ENCODE measurements at regions not wholly inside any gene's neighbourhood (a gene's known extent, or its start where the extent isn't known, plus 50 kb on each side); places are given as distances from the start of the nearest gene placed in this dataset.

DNA sequence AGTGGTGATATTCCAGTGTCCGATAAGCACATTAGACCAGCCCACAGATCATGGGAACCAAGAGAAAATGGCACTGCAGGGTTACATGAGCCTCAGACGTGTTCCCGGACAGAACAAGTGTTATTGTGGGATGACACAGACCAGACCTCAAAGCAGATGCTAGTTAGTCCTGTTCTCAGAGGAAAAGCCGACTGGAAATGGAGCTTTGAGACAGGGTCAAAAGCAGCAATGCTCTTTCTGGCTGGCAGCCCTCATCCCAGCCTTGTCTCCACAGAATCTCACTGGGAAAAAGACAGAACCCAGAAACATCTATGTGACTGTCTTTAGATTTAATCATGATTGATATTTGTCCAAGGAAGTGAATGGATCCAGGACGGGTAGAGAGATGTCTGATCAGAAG lies 506.8 kb downstream of the INSC start:
- POLR2A ChIA-PET: no interaction called here
- CTCF ChIA-PET: interaction anchor here (1.2 kb wide), 1 partner anchor 8 kb away, joined by 3 read pairs; no protein-coding TSS in a partner anchor
- Mint-ChIP-seq H3K27ac (no peak overlapping the region), H3K27me3 (no peaks in the 10 kb centered on the region), H3K36me3 (ENCODE audit: low read depth) (no peaks in the 10 kb centered on the region), H3K4me1 (no peaks in the 10 kb centered on the region), H3K9me3 (no peaks in the 10 kb centered on the region), H3K4me3 (no peak overlapping the region)
- DNase-seq: no peak

GRCh38 chr11:15622231-15622890 lies 507.6 kb downstream of the INSC start:
- Mint-ChIP-seq H3K4me1 (no peaks in the 10 kb centered on the region), H3K9me3 (no peaks in the 10 kb centered on the region), H3K27ac (no peak overlapping the region), H3K4me3 (no peak overlapping the region), H3K36me3 (ENCODE audit: low read depth) (no peaks in the 10 kb centered on the region), H3K27me3 (no peaks in the 10 kb centered on the region)
- ChIA-PET POLR2A (no interaction called here), CTCF (interaction anchor here (1.2 kb wide), 1 partner anchor 7 kb away, joined by 3 read pairs; no protein-coding TSS in a partner anchor)
- no peak for DNase-seq

- ChIA-PET POLR2A (no interaction called here), CTCF (interaction anchor here (0.8 kb wide), 1 partner anchor 25 kb away, joined by 3 read pairs; no protein-coding TSS in a partner anchor)
- Mint-ChIP-seq H3K36me3 (ENCODE audit: low read depth) (no peaks in the 10 kb centered on the region), H3K4me3 (no peak overlapping the region), H3K27ac (no peak overlapping the region), H3K27me3 (no peaks in the 10 kb centered on the region), H3K4me1 (no peaks in the 10 kb centered on the region), H3K9me3 (no peaks in the 10 kb centered on the region)
- DNase-seq: no peak
Observed at GRCh38 chr11:15624701-15625100, 510.0 kb downstream of the INSC start.

DNA sequence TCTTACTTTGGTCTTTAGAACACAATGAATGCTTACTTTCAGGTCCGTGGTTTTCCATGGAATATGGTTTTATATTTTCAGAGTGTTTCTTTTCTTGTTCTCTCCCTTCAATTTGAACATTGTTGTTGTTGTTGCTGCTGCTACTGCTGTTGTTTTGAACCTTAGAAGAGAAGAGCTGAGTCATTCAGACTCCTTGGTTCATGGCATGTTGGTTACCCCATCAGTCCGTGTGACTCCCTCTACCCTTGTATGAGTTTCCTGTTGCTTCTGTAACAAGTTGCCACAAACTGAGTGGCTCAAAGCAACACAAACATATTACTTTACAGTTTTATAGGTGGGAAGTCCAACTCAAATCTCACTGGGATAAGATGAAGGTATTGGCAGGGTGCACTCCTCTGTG lies 511.0 kb downstream of the INSC start:
- no peak overlapping the region for H3K4me3 Mint-ChIP-seq
- H3K4me1 Mint-ChIP-seq: no peaks in the 10 kb centered on the region
- POLR2A ChIA-PET: no interaction called here
- H3K27me3 Mint-ChIP-seq: no peaks in the 10 kb centered on the region
- no peaks in the 10 kb centered on the region for H3K36me3 Mint-ChIP-seq (ENCODE audit: low read depth)
- H3K9me3 Mint-ChIP-seq: no peaks in the 10 kb centered on the region
- CTCF ChIA-PET: no interaction called here
- no peak overlapping the region for H3K27ac Mint-ChIP-seq
- no peak for DNase-seq

GRCh38 chr11:15627560-15627959 lies 512.8 kb downstream of the INSC start:
- CTCF ChIA-PET: no interaction called here
- no peaks in the 10 kb centered on the region for H3K36me3 Mint-ChIP-seq (ENCODE audit: low read depth)
- POLR2A ChIA-PET: no interaction called here
- H3K4me1 Mint-ChIP-seq: no peaks in the 10 kb centered on the region
- no peaks in the 10 kb centered on the region for H3K9me3 Mint-ChIP-seq
- no peak overlapping the region for H3K4me3 Mint-ChIP-seq
- H3K27ac Mint-ChIP-seq: no peak overlapping the region
- no peaks in the 10 kb centered on the region for H3K27me3 Mint-ChIP-seq
- no peak for DNase-seq

- H3K27ac Mint-ChIP-seq: no peak overlapping the region
- no peaks in the 10 kb centered on the region for H3K9me3 Mint-ChIP-seq
- ChIA-PET CTCF (interaction anchor here (0.7 to 2.2 kb wide), 3 partner anchors 8 to 56 kb away, joined by 3 to 9 read pairs (median 3); no protein-coding TSS in a partner anchor), POLR2A (no interaction called here)
- no peaks in the 10 kb centered on the region for H3K36me3 Mint-ChIP-seq (ENCODE audit: low read depth)
- no peak for DNase-seq
- H3K4me3 Mint-ChIP-seq: no peak overlapping the region
- no peaks in the 10 kb centered on the region for H3K4me1 Mint-ChIP-seq
- H3K27me3 Mint-ChIP-seq: no peaks in the 10 kb centered on the region
Observed at GRCh38 chr11:15629690-15630321, 515.1 kb downstream of the INSC start.

GRCh38 chr11:15630896-15631295 lies 516.2 kb downstream of the INSC start:
- DNase-seq: no peak
- H3K27me3 Mint-ChIP-seq: no peaks in the 10 kb centered on the region
- H3K9me3 Mint-ChIP-seq: no peaks in the 10 kb centered on the region
- no peak overlapping the region for H3K27ac Mint-ChIP-seq
- no peak overlapping the region for H3K4me3 Mint-ChIP-seq
- ChIA-PET POLR2A (no interaction called here), CTCF (interaction anchor here (2.2 kb wide), 1 partner anchor 19 kb away, joined by 9 read pairs; no protein-coding TSS in a partner anchor)
- H3K4me1 Mint-ChIP-seq: no peaks in the 10 kb centered on the region
- H3K36me3 Mint-ChIP-seq (ENCODE audit: low read depth): no peaks in the 10 kb centered on the region

DNA sequence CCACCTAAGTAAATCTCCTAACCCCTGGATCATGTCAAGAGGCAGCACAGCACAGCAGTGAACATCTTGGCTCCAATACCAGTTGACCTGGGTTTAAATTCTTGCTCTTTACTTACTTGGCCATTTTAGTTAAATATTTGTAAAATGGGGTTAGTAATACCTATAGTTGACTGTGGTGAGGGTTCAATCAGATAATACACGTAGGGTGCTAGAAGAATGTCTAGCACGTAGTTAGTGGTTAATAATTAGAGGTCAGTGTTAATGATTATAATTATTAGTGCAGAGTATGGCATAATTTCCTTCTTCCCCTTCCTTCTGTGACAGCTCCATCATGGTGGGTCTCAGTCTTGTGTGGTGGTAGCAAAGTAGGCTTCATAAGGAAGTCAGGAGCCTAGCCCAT lies 520.8 kb downstream of the INSC start:
- no peaks in the 10 kb centered on the region for H3K27me3 Mint-ChIP-seq
- no peak for DNase-seq
- no peaks in the 10 kb centered on the region for H3K36me3 Mint-ChIP-seq (ENCODE audit: low read depth)
- no peaks in the 10 kb centered on the region for H3K4me1 Mint-ChIP-seq
- POLR2A ChIA-PET: no interaction called here
- no peaks in the 10 kb centered on the region for H3K9me3 Mint-ChIP-seq
- H3K4me3 Mint-ChIP-seq: no peak overlapping the region
- H3K27ac Mint-ChIP-seq: no peak overlapping the region
- CTCF ChIA-PET: no interaction called here

- ChIA-PET CTCF (no interaction called here), POLR2A (no interaction called here)
- no peaks in the 10 kb centered on the region for H3K4me1 Mint-ChIP-seq
- no peaks in the 10 kb centered on the region for H3K36me3 Mint-ChIP-seq (ENCODE audit: low read depth)
- no peaks in the 10 kb centered on the region for H3K27me3 Mint-ChIP-seq
- H3K4me3 Mint-ChIP-seq: no peak overlapping the region
- H3K27ac Mint-ChIP-seq: no peak overlapping the region
- no peaks in the 10 kb centered on the region for H3K9me3 Mint-ChIP-seq
- no peak for DNase-seq
Observed at GRCh38 chr11:15636521-15637089, 521.9 kb downstream of the INSC start.

GRCh38 chr11:15638386-15638787 lies 523.7 kb downstream of the INSC start:
- no peaks in the 10 kb centered on the region for H3K36me3 Mint-ChIP-seq (ENCODE audit: low read depth)
- no peaks in the 10 kb centered on the region for H3K4me1 Mint-ChIP-seq
- no peaks in the 10 kb centered on the region for H3K27me3 Mint-ChIP-seq
- ChIA-PET CTCF (no interaction called here), POLR2A (no interaction called here)
- H3K4me3 Mint-ChIP-seq: no peak overlapping the region
- H3K27ac Mint-ChIP-seq: no peak overlapping the region
- no peaks in the 10 kb centered on the region for H3K9me3 Mint-ChIP-seq
- no peak for DNase-seq

- no peak overlapping the region for H3K27ac Mint-ChIP-seq
- no peak overlapping the region for H3K4me3 Mint-ChIP-seq
- no peaks in the 10 kb centered on the region for H3K36me3 Mint-ChIP-seq (ENCODE audit: low read depth)
- POLR2A ChIA-PET: no interaction called here
- H3K9me3 Mint-ChIP-seq: no peaks in the 10 kb centered on the region
- DNase-seq: no peak
- H3K4me1 Mint-ChIP-seq: no peaks in the 10 kb centered on the region
- no peaks in the 10 kb centered on the region for H3K27me3 Mint-ChIP-seq
- CTCF ChIA-PET: interaction anchor here (1.2 kb wide), 1 partner anchor 9 kb away, joined by 4 read pairs; no protein-coding TSS in a partner anchor
Observed at GRCh38 chr11:15640318-15640717, 525.6 kb downstream of the INSC start.

- Mint-ChIP-seq H3K9me3 (no peaks in the 10 kb centered on the region), H3K4me3 (no peak overlapping the region), H3K4me1 (no peaks in the 10 kb centered on the region), H3K27ac (no peak overlapping the region), H3K27me3 (no peaks in the 10 kb centered on the region), H3K36me3 (ENCODE audit: low read depth) (no peaks in the 10 kb centered on the region)
- ChIA-PET CTCF (interaction anchor here (1.2 kb wide), 1 partner anchor 8 kb away, joined by 4 read pairs; no protein-coding TSS in a partner anchor), POLR2A (no interaction called here)
- DNase-seq: no peak
Observed at GRCh38 chr11:15641271-15642045, 526.7 kb downstream of the INSC start.

DNA sequence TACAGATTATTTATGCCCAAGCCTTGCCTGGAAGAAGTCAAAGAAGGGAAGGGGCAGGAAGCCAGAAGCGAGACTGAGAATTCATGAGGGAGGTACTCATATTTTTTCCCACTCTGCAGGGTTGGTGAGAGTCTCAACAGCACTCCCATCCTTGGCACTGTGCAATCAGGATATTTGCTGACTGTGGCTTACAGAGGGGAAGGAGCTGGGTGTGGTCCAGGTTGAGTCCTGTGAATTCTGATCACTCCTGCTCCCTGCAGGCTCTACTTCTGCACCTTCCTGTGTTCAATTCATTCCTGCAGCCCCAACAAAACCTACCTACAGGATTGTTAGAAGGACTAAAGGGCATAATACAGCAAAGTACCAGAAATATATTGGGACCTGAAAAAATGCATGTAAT lies 530.5 kb downstream of the INSC start:
- DNase-seq: no peak
- no peak overlapping the region for H3K4me3 Mint-ChIP-seq
- H3K36me3 Mint-ChIP-seq (ENCODE audit: low read depth): no peaks in the 10 kb centered on the region
- H3K27ac Mint-ChIP-seq: no peak overlapping the region
- ChIA-PET CTCF (no interaction called here), POLR2A (no interaction called here)
- no peaks in the 10 kb centered on the region for H3K9me3 Mint-ChIP-seq
- no peaks in the 10 kb centered on the region for H3K27me3 Mint-ChIP-seq
- no peaks in the 10 kb centered on the region for H3K4me1 Mint-ChIP-seq

Measured in activated CD4-positive, alpha-beta memory T cell treated with anti-CD3 and anti-CD28 coated beads, Interleukin-2, amount 10 ng/mL, durations not matched to agents 7 days and 5 days (primary cell).